ENCODE measurements at regions not wholly inside any gene's neighbourhood (a gene's known extent, or its start where the extent isn't known, plus 50 kb on each side); places are given as distances from the start of the nearest gene placed in this dataset.

DNA sequence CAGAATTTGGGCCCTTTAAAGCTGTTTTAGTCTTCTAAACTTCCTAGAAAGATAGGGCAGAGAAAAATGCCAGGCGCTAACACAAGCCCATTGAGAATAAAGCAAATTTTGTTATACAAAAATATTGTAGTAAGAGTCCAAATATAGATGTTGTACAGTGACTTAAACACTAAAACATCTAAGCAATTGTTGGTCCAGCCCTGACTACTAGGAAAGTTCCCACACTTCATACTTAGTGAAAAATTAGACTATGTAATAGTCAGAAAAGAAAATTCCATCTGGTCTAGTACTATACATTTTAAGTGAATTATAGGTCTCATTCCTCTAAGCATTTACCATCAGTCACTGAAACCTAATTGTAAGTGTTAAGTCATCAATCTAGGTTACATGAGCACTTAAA lies 1518.3 kb upstream of the SLC10A2 start:
- no peak overlapping the region for H3K9ac ChIP-seq (ENCODE audit: low read length)
- no peaks in the 10 kb centered on the region for H3K27me3 ChIP-seq (ENCODE audit: control insufficient read depth, insufficient read depth, low read length)
- no peak overlapping the region for H3K4me3 ChIP-seq (ENCODE audit: low read length)
- no peaks in the 10 kb centered on the region for H3K36me3 ChIP-seq (ENCODE audit: control insufficient read depth, insufficient read depth, low read length)
- H3K4me1 ChIP-seq (ENCODE audit: control insufficient read depth, insufficient read depth, low read length), result no peaks in the 10 kb centered on the region
- no peaks in the 10 kb centered on the region for H3K9me3 ChIP-seq (ENCODE audit: control insufficient read depth, low read length)

DNA sequence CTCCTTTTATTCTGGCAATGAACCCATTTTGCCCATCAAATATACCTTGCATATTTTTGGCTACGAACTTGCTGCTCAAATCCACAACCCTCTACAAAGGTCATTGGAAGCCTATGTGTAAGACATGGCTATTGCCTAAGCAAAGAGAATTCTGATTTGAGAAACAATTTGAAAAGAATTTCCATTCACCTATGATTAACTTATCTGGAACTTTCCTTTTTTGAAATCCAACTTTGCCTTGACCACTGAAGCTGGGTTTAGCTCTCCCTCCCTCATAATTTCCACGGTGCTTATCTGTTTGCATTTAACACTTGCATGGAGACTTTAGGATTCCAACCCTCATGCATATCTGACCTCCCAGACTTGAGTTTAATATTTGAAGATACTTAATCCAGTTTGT lies 1514.7 kb upstream of the SLC10A2 start:
- no peaks in the 10 kb centered on the region for H3K27me3 ChIP-seq (ENCODE audit: control insufficient read depth, insufficient read depth, low read length)
- no peaks in the 10 kb centered on the region for H3K4me1 ChIP-seq (ENCODE audit: control insufficient read depth, insufficient read depth, low read length)
- no peak overlapping the region for H3K9ac ChIP-seq (ENCODE audit: low read length)
- no peaks in the 10 kb centered on the region for H3K9me3 ChIP-seq (ENCODE audit: control insufficient read depth, low read length)
- no peak overlapping the region for H3K4me3 ChIP-seq (ENCODE audit: low read length)
- H3K36me3 ChIP-seq (ENCODE audit: control insufficient read depth, insufficient read depth, low read length), result no peaks in the 10 kb centered on the region

DNA sequence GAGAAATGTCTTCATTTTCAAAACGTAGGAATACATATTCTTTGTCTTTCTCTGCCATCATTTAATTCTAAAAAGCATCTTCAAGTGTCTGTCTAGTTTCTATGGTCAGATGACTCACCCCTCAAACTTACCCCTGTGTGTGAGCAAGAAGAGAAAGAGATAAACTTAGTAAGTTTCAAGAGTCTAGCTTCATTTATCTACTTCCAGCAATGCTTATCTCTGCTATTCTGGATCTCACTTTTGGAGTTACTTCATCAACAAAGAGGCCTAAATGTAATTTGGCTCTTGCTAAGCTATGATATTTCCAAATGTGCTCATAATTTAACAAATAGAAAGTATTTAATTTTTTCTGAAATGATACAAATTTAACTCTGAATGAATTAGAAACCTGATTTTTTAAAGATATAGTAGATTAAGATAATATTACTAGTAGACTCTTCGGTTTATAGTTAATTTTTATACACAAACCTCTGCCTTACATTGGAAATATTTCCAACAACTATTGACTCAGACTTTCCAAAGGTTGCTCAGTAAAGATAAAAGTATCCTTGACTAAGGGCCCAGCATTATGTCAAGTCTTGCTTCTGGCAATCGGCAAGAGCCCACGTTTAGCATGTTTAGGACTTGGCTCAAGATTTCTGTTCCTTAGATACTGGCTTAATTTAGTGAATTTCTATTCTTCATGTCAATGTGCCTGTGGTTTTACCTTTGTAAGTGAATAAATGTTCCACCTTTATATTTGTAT lies 1511.0 kb upstream of the SLC10A2 start:
- H3K4me3 ChIP-seq (ENCODE audit: low read length), result no peak overlapping the region
- no peaks in the 10 kb centered on the region for H3K36me3 ChIP-seq (ENCODE audit: control insufficient read depth, insufficient read depth, low read length)
- no peaks in the 10 kb centered on the region for H3K9me3 ChIP-seq (ENCODE audit: control insufficient read depth, low read length)

DNA sequence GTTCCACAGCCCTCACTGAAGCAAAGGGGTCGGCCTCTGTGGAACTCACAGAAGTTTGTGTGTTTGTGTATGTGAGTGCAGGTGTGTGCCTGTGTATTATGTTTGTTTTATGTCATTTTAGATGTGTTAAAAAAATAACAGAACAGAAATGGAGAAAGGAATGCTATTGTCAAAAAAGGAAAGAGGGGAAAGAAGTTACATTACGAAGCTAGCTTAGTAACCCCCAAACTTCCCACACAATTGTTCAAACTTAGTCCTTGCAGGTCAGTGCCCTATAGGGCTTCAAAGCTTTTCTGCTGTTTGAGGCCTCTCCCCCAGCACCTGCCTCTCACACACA lies 1505.6 kb upstream of the SLC10A2 start:
- H3K36me3 ChIP-seq (ENCODE audit: control insufficient read depth, insufficient read depth, low read length), result no peaks in the 10 kb centered on the region
- H3K4me1 ChIP-seq (ENCODE audit: control insufficient read depth, insufficient read depth, low read length), result no peaks in the 10 kb centered on the region
- H3K9me3 ChIP-seq (ENCODE audit: control insufficient read depth, low read length), result no peaks in the 10 kb centered on the region
- no peak overlapping the region for H3K4me3 ChIP-seq (ENCODE audit: low read length)
- no peak overlapping the region for H3K9ac ChIP-seq (ENCODE audit: low read length)
- H3K27me3 ChIP-seq (ENCODE audit: control insufficient read depth, insufficient read depth, low read length), result no peaks in the 10 kb centered on the region

More for the DNA sequence above, 1511.0 kb upstream of the SLC10A2 start:
- Histone ChIP-seq H3K27me3 (ENCODE audit: control insufficient read depth, insufficient read depth, low read length) (no peaks in the 10 kb centered on the region), H3K9ac (ENCODE audit: low read length) (no peak overlapping the region), H3K4me1 (ENCODE audit: control insufficient read depth, insufficient read depth, low read length) (no peaks in the 10 kb centered on the region)

DNA sequence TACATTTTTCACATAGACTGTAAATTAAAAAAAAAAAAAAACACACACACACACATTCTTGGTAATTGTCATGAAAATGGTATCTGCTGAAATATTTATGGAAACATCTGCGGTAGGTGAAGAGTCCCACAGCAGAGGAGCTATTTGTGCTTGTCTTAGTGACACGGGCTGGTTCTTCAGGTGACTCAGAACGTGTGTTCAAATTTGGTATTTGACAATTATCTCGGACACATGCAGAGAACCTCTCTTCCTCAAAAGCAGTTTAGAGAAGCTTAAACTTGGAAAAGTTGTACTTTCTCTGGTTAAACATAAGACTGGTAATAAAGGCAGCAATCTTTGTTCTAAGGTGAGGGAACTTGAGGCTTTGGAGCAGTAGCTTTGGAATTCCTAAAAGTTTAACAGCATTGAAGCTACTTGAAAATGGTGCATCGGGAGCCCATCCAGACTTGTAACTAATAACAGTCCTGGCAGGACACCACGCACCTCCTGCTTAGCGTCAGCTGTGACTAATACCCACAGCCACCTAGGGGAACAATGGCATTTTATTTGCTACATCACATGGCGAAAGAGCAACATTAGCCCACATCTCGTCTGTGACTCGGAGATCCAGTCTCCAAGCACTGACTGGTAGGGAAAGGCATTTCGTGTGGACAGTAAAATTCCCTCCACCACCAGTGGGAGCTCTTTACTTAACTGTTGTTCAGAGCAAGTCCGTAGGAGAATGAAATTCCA lies 1505.1 kb upstream of the SLC10A2 start:
- no peak overlapping the region for H3K9ac ChIP-seq (ENCODE audit: low read length)
- H3K4me3 ChIP-seq (ENCODE audit: low read length), result no peak overlapping the region
- H3K4me1 ChIP-seq (ENCODE audit: control insufficient read depth, insufficient read depth, low read length), result no peaks in the 10 kb centered on the region
- no peaks in the 10 kb centered on the region for H3K36me3 ChIP-seq (ENCODE audit: control insufficient read depth, insufficient read depth, low read length)
- no peaks in the 10 kb centered on the region for H3K9me3 ChIP-seq (ENCODE audit: control insufficient read depth, low read length)
- no peaks in the 10 kb centered on the region for H3K27me3 ChIP-seq (ENCODE audit: control insufficient read depth, insufficient read depth, low read length)

DNA sequence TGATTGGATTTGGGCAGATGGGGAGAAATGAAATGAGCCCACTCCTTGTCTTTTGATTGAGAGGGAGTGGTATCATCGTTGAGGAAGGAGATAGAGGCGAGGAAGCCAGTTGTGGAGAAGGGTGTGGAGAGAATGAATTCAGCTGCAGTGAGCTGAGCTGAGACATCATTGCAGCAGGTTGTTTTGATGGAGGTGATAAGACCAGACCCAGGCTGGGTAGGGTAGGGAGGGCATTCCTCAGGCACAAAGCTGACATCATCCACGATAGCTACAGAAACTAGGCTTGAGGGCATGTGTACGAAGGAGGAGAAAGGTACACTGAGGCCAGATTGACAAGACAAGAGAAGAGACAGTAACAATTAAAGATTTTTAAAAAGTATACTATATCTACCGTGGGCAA lies 1500.9 kb upstream of the SLC10A2 start:
- Histone ChIP-seq H3K4me1 (ENCODE audit: control insufficient read depth, insufficient read depth, low read length) (no peaks in the 10 kb centered on the region), H3K9me3 (ENCODE audit: control insufficient read depth, low read length) (no peaks in the 10 kb centered on the region), H3K36me3 (ENCODE audit: control insufficient read depth, insufficient read depth, low read length) (no peaks in the 10 kb centered on the region), H3K27me3 (ENCODE audit: control insufficient read depth, insufficient read depth, low read length) (peaks cover 3% of the 10 kb centered on the region), H3K4me3 (ENCODE audit: low read length) (no peak overlapping the region), H3K9ac (ENCODE audit: low read length) (no peak overlapping the region)

DNA sequence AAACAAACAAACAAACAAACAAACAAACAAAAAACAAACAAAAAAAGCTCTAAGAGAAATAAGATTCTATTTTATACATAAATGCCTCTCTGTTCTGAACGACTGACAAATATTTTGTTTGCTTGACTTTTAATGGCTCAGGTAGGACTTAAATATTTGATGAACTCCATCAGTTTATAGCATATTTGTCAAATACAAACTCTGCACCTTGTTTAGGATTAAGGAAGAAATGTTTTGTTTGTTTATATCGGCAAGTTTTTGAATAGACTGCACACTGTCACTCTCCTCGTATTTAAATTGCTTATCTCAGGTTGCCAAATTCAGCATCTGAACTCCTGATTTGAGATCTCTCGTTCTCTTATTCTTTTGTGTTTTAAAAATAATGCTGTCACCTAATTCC lies 1499.7 kb upstream of the SLC10A2 start:
- Histone ChIP-seq H3K4me1 (ENCODE audit: control insufficient read depth, insufficient read depth, low read length) (no peaks in the 10 kb centered on the region), H3K27me3 (ENCODE audit: control insufficient read depth, insufficient read depth, low read length) (peaks cover 3% of the 10 kb centered on the region), H3K36me3 (ENCODE audit: control insufficient read depth, insufficient read depth, low read length) (no peaks in the 10 kb centered on the region), H3K4me3 (ENCODE audit: low read length) (no peak overlapping the region), H3K9ac (ENCODE audit: low read length) (no peak overlapping the region), H3K9me3 (ENCODE audit: control insufficient read depth, low read length) (no peaks in the 10 kb centered on the region)

DNA sequence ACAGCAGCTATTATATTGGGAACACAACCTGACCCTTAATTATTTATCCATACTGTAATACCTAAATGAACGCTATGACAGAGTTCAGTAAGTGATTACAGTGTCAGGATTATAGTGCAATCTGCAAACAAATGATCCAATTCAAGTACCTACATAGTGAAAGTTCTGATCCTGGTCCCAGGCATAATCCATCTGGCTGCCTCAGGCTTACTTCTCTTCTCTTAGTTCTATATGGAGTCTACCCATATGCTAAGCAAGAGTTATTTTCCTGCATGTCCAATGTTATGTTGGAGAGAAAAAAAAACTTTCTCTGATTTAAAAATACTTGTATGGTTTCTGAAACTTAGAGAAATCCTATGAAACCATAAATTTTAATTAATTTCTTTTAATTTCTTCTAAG lies 1487.7 kb upstream of the SLC10A2 start:
- Histone ChIP-seq H3K36me3 (ENCODE audit: control insufficient read depth, insufficient read depth, low read length) (no peaks in the 10 kb centered on the region), H3K4me3 (ENCODE audit: low read length) (no peak overlapping the region), H3K9ac (ENCODE audit: low read length) (no peak overlapping the region), H3K4me1 (ENCODE audit: control insufficient read depth, insufficient read depth, low read length) (no peaks in the 10 kb centered on the region), H3K27me3 (ENCODE audit: control insufficient read depth, insufficient read depth, low read length) (no peaks in the 10 kb centered on the region), H3K9me3 (ENCODE audit: control insufficient read depth, low read length) (no peaks in the 10 kb centered on the region)

DNA sequence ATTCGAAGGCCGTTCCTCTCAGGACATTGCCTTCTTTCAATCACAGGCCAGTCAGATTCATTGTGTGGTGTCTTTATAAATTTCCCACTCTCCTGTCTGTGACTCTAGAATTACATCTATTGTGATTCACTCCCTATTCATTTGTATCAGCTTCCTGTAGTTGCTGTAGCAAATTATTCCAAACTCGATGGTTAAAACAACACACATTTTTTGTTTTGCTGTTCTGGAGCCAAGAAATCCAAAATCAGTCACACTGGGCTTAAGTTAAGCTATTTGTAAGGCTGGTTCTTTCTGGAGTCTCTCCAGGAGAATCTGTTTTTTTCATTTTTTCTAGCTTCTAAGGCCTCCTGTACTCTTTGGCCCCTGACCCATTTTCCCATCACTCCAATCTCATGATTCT lies 1487.0 kb upstream of the SLC10A2 start:
- Histone ChIP-seq H3K36me3 (ENCODE audit: control insufficient read depth, insufficient read depth, low read length) (no peaks in the 10 kb centered on the region), H3K27me3 (ENCODE audit: control insufficient read depth, insufficient read depth, low read length) (no peaks in the 10 kb centered on the region), H3K9ac (ENCODE audit: low read length) (no peak overlapping the region), H3K4me1 (ENCODE audit: control insufficient read depth, insufficient read depth, low read length) (no peaks in the 10 kb centered on the region), H3K9me3 (ENCODE audit: control insufficient read depth, low read length) (no peaks in the 10 kb centered on the region), H3K4me3 (ENCODE audit: low read length) (no peak overlapping the region)

DNA sequence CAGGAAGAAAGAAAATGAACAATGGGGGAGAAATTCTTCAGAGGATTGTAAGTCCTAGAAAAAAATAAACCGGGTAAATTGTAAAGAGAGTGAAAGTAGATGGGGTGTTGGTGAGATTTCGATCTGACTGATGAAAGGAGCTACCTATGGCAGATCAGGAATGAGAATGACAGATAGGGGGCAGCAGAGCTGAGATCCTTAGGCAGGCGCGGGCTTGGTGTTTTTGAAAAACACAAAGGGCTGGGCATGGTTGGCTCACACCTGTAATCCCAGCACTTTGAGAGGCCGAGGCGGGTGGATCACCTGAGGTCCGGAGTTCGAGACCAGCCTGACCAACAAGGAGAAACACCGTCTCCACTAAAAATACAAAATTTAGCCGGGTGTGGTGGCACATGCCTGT lies 1468.6 kb upstream of the SLC10A2 start:
- H3K9ac ChIP-seq (ENCODE audit: low read length), result no peak overlapping the region
- no peak overlapping the region for H3K4me3 ChIP-seq (ENCODE audit: low read length)
- H3K36me3 ChIP-seq (ENCODE audit: control insufficient read depth, insufficient read depth, low read length), result no peaks in the 10 kb centered on the region
- no peaks in the 10 kb centered on the region for H3K27me3 ChIP-seq (ENCODE audit: control insufficient read depth, insufficient read depth, low read length)
- H3K9me3 ChIP-seq (ENCODE audit: control insufficient read depth, low read length), result no peaks in the 10 kb centered on the region
- no peaks in the 10 kb centered on the region for H3K4me1 ChIP-seq (ENCODE audit: control insufficient read depth, insufficient read depth, low read length)

DNA sequence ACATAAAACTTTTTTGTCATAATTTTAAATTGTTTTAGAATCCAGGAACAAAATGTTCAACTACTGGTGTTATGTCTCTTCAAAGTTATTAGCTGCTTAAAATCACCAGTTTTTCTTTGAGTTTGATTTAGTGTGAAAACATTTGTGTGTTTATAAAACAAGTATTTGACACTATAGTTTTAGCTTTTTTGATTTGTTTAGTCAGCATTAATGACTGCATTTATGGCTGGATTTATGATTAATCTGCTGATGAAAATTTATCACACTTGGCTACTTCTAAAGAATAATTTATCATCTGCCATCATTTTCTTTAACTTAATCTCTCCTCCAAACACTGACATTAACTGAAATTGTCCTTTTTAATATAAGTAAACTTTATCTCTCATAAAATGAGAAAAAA lies 1465.9 kb upstream of the SLC10A2 start:
- no peak overlapping the region for H3K9ac ChIP-seq (ENCODE audit: low read length)
- no peak overlapping the region for H3K4me3 ChIP-seq (ENCODE audit: low read length)
- no peaks in the 10 kb centered on the region for H3K4me1 ChIP-seq (ENCODE audit: control insufficient read depth, insufficient read depth, low read length)
- H3K9me3 ChIP-seq (ENCODE audit: control insufficient read depth, low read length), result no peaks in the 10 kb centered on the region
- H3K36me3 ChIP-seq (ENCODE audit: control insufficient read depth, insufficient read depth, low read length), result no peaks in the 10 kb centered on the region
- H3K27me3 ChIP-seq (ENCODE audit: control insufficient read depth, insufficient read depth, low read length), result no peaks in the 10 kb centered on the region

DNA sequence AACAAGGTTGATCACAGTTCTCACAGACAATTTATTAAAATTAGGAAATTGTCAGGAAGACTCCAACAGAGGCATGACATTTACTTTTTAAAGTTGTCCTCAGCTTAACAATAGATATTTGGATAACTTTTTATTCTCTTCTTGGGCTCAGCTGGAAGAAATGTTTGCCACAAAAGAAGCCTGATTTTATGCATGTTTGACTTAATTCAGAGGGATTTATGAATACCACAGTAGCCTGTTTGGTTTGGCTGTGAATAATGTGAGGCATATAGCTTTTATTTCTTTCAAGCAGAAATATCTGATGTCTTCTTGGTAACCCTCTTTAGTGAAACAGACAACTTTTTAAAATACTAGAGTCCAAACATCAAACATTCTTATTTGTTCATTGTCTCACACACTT lies 1464.5 kb upstream of the SLC10A2 start:
- H3K36me3 ChIP-seq (ENCODE audit: control insufficient read depth, insufficient read depth, low read length), result no peaks in the 10 kb centered on the region
- no peaks in the 10 kb centered on the region for H3K9me3 ChIP-seq (ENCODE audit: control insufficient read depth, low read length)

More for the DNA sequence above, 1464.5 kb upstream of the SLC10A2 start:
- H3K9ac ChIP-seq (ENCODE audit: low read length), result no peak overlapping the region
- H3K27me3 ChIP-seq (ENCODE audit: control insufficient read depth, insufficient read depth, low read length), result no peaks in the 10 kb centered on the region
- no peak overlapping the region for H3K4me3 ChIP-seq (ENCODE audit: low read length)
- H3K4me1 ChIP-seq (ENCODE audit: control insufficient read depth, insufficient read depth, low read length), result no peaks in the 10 kb centered on the region
